Esophagus muscularis mucosa (tissue), 3 donors: ENCODE measurements at regions not wholly inside any gene's neighbourhood (a gene's known extent, or its start where the extent isn't known, plus 50 kb on each side); places are given as distances from the start of the nearest gene placed in this dataset.

Experiments
- POLR2A ChIP-seq: fragments of 450-650 bp; IDR thresholded peaks from one replicate; pipeline ENCODE4 v1.6.1; 2017; ENCODE audit warnings: antibody characterized with exemption, moderate library complexity, mild to moderate bottlenecking, low read depth
- TF ChIP-seq, protein P1 (sequence below), 3 experiments: fragments of 200-600 bp in 2 of 3; fragments of 450-650 bp in 1 of 3; sonication (generic) in 2 of 3; IDR thresholded peaks; one replicate each; pipeline ENCODE4 v1.5.1; 2017 to 2019; ENCODE audit warnings: antibody characterized with exemption in 3 of 3, mild to moderate bottlenecking in 2 of 3, moderate library complexity in 1 of 3

- TF ChIP-seq POLR2A: no peak
- TF ChIP-seq, protein P1, sequence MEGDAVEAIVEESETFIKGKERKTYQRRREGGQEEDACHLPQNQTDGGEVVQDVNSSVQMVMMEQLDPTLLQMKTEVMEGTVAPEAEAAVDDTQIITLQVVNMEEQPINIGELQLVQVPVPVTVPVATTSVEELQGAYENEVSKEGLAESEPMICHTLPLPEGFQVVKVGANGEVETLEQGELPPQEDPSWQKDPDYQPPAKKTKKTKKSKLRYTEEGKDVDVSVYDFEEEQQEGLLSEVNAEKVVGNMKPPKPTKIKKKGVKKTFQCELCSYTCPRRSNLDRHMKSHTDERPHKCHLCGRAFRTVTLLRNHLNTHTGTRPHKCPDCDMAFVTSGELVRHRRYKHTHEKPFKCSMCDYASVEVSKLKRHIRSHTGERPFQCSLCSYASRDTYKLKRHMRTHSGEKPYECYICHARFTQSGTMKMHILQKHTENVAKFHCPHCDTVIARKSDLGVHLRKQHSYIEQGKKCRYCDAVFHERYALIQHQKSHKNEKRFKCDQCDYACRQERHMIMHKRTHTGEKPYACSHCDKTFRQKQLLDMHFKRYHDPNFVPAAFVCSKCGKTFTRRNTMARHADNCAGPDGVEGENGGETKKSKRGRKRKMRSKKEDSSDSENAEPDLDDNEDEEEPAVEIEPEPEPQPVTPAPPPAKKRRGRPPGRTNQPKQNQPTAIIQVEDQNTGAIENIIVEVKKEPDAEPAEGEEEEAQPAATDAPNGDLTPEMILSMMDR (IDR thresholded peaks at IDR 0.05): no peak
Observed at GRCh38 chr1:112828716-112829115, 113.6 kb upstream of the PPM1J start.
